Loucy (cell line): ENCODE measurements at regions not wholly inside any gene's neighbourhood (a gene's known extent, or its start where the extent isn't known, plus 50 kb on each side); places are given as distances from the start of the nearest gene placed in this dataset.

Source experiments
- H2AFZ ChIP-seq: fragments of 200-600 bp; sonication (generic); 2 replicates; pipeline ENCODE4 v1.6.0; 2016; ENCODE audit warnings: antibody characterized with exemption, mild to moderate bottlenecking, low read length, moderate library complexity
- H3F3A ChIP-seq: fragments of 200-600 bp; 2 replicates; pipeline ENCODE4 v1.6.0; 2016; ENCODE audit warnings: antibody characterized with exemption, low read depth, mild to moderate bottlenecking
- H3K27me3 ChIP-seq: fragments of 200-600 bp; sonication (generic); 2 replicates; pipeline ENCODE4 v1.6.1; 2014; ENCODE audit warnings: low read length, mild to moderate bottlenecking; ENCODE audit not compliant: insufficient read depth, poor library complexity, severe bottlenecking
- H3K36me3 ChIP-seq: fragments of 200-600 bp; sonication (generic); 2 replicates; pipeline ENCODE4 v1.6.1; 2016; ENCODE audit warnings: low read length; ENCODE audit not compliant: insufficient read depth
- H3K4me1 ChIP-seq: fragments of 200-600 bp; sonication (generic); 2 replicates; pipeline ENCODE4 v1.5.1; 2014; ENCODE audit warnings: low read length, mild to moderate bottlenecking; ENCODE audit not compliant: insufficient read depth, poor library complexity, severe bottlenecking
- H3K4me2 ChIP-seq: fragments of 200-600 bp; sonication (generic); 2 replicates; pipeline ENCODE4 v1.6.0; 2014; ENCODE audit warnings: antibody characterized with exemption, low read length, low read depth, mild to moderate bottlenecking; ENCODE audit not compliant: poor library complexity, severe bottlenecking
- H3K4me3 ChIP-seq: fragments of 200-600 bp; sonication (generic); 2 replicates; pipeline ENCODE4 v1.5.1; 2014; ENCODE audit warnings: low read length, mild to moderate bottlenecking, mixed read lengths; ENCODE audit not compliant: poor library complexity, severe bottlenecking
- H3K79me2 ChIP-seq: fragments of 200-600 bp; sonication (generic); 2 replicates; pipeline ENCODE4 v1.6.1; 2014; ENCODE audit warnings: low read length; ENCODE audit not compliant: insufficient read depth
- H3K9ac ChIP-seq: fragments of 200-600 bp; sonication (generic); 2 replicates; pipeline ENCODE4 v1.6.0; 2014; ENCODE audit warnings: mild to moderate bottlenecking, low read depth, low read length, moderate library complexity; ENCODE audit not compliant: poor library complexity, severe bottlenecking
- H3K9me2 ChIP-seq: fragments of 200-600 bp; sonication (generic); replicated peaks from 2 replicates; pipeline ENCODE4 v1.6.1; 2016; ENCODE audit warnings: low read depth, low read length, mixed read lengths
- H3K9me3 ChIP-seq: fragments of 200-600 bp; sonication (generic); 2 replicates; pipeline ENCODE4 v1.6.1; 2014; ENCODE audit warnings: mild to moderate bottlenecking, antibody characterized with exemption, low read length, low read depth; ENCODE audit not compliant: insufficient read depth
- H4K20me1 ChIP-seq: fragments of 200-600 bp; sonication (generic); 2 replicates; pipeline ENCODE4 v1.6.0; 2014; ENCODE audit warnings: antibody characterized with exemption, low read length, mild to moderate bottlenecking; ENCODE audit not compliant: insufficient read depth, poor library complexity, severe bottlenecking
- EZH2phosphoT487 ChIP-seq: fragments of 200-600 bp; IDR thresholded peaks from 2 replicates; pipeline ENCODE4 v1.6.1; 2018; ENCODE audit warnings: antibody characterized with exemption, mild to moderate bottlenecking, moderate library complexity, borderline replicate concordance
- TF ChIP-seq, protein P1 (sequence below): fragments of 200-600 bp; sonication (generic); conservative IDR thresholded peaks from 2 replicates; pipeline ENCODE4 v1.5.1; 2014; ENCODE audit warnings: mild to moderate bottlenecking, antibody characterized with exemption, low read length

DNA sequence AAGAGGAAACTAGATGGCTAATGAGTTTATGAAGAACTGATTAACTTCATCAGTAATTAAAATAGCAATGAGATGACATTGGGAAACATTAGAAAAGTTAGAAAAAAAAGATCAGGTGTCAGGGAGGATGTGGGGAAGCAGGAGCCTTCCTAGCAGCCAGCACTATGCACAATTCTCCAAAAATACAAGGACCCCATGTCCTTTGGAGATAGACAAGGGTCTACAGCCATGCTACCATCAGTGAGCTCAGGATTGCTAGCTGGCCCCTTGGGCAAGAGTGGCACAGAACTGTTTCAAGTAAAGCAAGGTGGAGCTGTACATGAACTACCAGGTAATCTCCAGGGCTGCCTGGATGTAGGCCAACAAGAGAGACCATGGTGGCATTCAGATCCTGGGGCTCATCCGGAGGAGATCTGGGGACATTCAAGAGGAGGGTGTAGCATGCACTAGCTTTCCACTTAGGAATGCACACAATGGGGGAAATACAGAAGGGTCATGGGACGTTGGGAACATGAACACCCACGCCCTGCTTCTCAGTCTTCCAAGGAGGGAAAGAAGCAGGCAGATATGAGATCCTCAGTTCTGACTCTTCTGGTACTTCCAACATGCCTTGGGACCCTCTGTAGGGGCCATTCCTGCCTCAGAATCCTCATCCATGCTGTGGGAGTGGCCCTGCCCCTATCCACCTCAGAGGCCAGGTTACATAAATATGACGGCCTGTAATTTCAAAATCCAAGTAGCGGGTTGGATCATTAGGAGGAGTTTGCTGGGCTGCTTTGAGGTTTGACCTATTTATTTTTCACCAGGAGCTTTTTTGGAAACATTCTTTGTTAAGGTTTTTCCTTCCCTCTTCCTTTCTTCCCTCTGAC lies 82.2 kb upstream of the HABP2 start:
- Histone ChIP-seq H3K4me3 (no peak overlapping the region), H3K9me2 (no peaks in the 10 kb centered on the region), H3K9ac (no peak overlapping the region), H3K9me3 (no peaks in the 10 kb centered on the region), H3F3A (no peaks in the 10 kb centered on the region), H4K20me1 (no peaks in the 10 kb centered on the region), H2AFZ (no peak overlapping the region), H3K27me3 (no peaks in the 10 kb centered on the region), H3K4me1 (no peaks in the 10 kb centered on the region), H3K36me3 (no peaks in the 10 kb centered on the region), H3K79me2 (no peaks in the 10 kb centered on the region), H3K4me2 (no peak overlapping the region)
- TF ChIP-seq, protein P1, sequence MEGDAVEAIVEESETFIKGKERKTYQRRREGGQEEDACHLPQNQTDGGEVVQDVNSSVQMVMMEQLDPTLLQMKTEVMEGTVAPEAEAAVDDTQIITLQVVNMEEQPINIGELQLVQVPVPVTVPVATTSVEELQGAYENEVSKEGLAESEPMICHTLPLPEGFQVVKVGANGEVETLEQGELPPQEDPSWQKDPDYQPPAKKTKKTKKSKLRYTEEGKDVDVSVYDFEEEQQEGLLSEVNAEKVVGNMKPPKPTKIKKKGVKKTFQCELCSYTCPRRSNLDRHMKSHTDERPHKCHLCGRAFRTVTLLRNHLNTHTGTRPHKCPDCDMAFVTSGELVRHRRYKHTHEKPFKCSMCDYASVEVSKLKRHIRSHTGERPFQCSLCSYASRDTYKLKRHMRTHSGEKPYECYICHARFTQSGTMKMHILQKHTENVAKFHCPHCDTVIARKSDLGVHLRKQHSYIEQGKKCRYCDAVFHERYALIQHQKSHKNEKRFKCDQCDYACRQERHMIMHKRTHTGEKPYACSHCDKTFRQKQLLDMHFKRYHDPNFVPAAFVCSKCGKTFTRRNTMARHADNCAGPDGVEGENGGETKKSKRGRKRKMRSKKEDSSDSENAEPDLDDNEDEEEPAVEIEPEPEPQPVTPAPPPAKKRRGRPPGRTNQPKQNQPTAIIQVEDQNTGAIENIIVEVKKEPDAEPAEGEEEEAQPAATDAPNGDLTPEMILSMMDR: no peak
- TF ChIP-seq EZH2phosphoT487: no peak

DNA sequence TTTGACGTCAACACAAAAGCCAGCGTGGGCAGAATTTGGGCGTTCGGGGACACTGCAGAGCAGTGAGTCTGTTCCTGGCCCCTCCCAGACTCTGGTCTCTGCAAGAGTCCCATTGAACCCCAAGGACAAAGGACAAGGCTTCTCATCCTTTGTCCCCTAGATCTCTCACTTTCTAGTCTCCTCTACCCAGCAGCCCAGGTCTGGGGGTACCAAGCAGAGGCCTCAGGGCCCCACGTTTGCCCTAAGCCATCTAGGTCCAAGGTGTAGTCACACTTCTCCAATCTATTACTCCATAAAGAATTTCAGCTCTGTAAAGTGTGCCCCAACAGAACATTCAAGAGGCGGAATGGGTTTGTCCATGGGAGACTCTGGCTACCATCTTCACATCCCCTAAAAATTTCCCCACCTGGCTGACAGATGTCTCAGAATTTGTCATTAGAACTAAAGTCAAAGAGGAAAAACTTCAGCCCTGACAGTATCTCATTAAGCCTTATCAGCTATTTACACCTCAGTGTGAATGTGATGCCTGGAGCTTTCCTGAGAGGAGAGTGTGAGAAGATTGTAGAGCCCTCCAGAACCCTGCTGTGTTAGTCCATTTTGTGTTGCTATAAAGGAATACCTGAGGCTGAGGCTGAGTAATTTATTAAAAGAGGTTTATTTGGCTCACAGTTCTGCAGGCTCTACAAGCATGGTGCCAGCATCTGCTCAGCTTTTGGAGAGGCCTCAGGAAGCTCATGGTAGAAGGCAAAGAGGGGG lies 81.4 kb upstream of the HABP2 start:
- no peak overlapping the region for H2AFZ ChIP-seq
- no peaks in the 10 kb centered on the region for H3K79me2 ChIP-seq
- H4K20me1 ChIP-seq: no peaks in the 10 kb centered on the region
- H3K9ac ChIP-seq: no peak overlapping the region
- no peaks in the 10 kb centered on the region for H3K36me3 ChIP-seq
- H3K9me2 ChIP-seq: no peaks in the 10 kb centered on the region
- no peak overlapping the region for H3K4me3 ChIP-seq
- TF ChIP-seq EZH2phosphoT487: no peak
- TF ChIP-seq, protein P1: no peak
- no peaks in the 10 kb centered on the region for H3K9me3 ChIP-seq
- no peaks in the 10 kb centered on the region for H3K4me1 ChIP-seq
- H3K4me2 ChIP-seq: no peak overlapping the region
- no peaks in the 10 kb centered on the region for H3F3A ChIP-seq
- H3K27me3 ChIP-seq: no peaks in the 10 kb centered on the region

DNA sequence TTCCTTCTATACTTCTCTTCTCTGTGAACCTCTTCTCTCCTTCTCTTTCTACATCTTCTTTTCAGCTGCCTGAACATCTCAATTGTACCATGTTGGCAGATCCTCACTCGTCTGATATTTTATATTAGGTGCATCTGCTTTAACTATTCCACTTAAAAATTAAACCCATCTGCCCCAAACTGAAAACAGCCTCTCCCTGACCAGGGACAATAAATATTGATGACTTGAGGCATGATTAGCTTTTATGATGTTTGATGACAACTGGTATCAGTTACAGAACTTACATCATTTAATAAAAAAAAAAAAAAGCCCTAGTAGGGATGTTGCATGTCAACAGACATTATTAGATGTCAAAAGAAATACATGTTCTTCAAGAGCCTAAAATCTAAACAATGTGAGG lies 79.8 kb upstream of the HABP2 start:
- H3F3A ChIP-seq: no peaks in the 10 kb centered on the region
- TF ChIP-seq EZH2phosphoT487: no peak
- TF ChIP-seq, protein P1: no peak
- H3K27me3 ChIP-seq: no peaks in the 10 kb centered on the region
- no peaks in the 10 kb centered on the region for H3K4me1 ChIP-seq
- no peaks in the 10 kb centered on the region for H3K79me2 ChIP-seq
- no peaks in the 10 kb centered on the region for H3K9me2 ChIP-seq
- H3K9ac ChIP-seq: no peak overlapping the region
- H3K9me3 ChIP-seq: no peaks in the 10 kb centered on the region
- no peaks in the 10 kb centered on the region for H4K20me1 ChIP-seq
- H2AFZ ChIP-seq: no peak overlapping the region
- no peak overlapping the region for H3K4me2 ChIP-seq
- no peaks in the 10 kb centered on the region for H3K36me3 ChIP-seq
- H3K4me3 ChIP-seq: no peak overlapping the region
